Activated naive CD4-positive, alpha-beta T cell treated with anti-CD3 and anti-CD28 coated beads, Interleukin-2, amount 50 U/mL, for 16 hours (primary cell): ENCODE measurements at regions not wholly inside any gene's neighbourhood (a gene's known extent, or its start where the extent isn't known, plus 50 kb on each side); places are given as distances from the start of the nearest gene placed in this dataset.

ENCODE experiments used
- DNase-seq: peaks from one replicate; pipeline ENCODE4 v3.0.0-alpha.2; 2020

DNA sequence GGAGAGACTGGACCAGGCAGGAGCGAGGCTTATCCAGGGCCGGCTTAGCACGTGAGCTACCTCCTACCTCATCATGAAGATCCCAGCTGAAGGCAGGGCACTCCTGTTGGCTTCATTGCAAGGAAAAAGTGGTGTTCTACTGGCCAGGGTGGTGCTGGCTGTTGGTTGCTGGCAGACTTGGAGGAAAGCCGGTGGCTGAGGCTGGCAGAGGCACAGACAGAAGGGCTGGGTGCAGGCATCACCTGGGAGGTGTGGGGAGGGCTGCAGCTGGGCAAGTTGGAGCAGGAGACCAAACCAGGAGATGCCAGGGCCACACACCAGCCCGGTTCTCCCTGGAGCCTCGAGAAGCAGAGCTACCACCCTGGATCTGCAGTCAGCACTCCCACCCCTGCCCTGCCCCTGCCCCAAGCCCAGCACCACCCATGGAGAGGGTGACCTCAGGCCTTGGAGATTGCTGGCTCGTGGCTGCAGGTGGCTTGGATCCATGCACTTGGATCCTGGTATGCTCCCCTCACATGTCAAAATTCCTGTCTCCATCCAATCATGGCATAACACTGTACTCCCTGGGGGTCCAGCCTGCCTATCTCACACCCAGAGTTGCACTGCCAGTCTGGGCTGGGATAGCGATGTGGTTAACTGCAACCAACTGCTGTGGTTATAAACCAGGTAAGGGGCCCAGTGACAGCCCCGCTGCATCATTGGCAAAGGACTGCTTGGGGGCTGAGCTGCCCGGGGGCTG, 49.7 kb downstream of the GLI2 start:
- no peak for DNase-seq

DNA sequence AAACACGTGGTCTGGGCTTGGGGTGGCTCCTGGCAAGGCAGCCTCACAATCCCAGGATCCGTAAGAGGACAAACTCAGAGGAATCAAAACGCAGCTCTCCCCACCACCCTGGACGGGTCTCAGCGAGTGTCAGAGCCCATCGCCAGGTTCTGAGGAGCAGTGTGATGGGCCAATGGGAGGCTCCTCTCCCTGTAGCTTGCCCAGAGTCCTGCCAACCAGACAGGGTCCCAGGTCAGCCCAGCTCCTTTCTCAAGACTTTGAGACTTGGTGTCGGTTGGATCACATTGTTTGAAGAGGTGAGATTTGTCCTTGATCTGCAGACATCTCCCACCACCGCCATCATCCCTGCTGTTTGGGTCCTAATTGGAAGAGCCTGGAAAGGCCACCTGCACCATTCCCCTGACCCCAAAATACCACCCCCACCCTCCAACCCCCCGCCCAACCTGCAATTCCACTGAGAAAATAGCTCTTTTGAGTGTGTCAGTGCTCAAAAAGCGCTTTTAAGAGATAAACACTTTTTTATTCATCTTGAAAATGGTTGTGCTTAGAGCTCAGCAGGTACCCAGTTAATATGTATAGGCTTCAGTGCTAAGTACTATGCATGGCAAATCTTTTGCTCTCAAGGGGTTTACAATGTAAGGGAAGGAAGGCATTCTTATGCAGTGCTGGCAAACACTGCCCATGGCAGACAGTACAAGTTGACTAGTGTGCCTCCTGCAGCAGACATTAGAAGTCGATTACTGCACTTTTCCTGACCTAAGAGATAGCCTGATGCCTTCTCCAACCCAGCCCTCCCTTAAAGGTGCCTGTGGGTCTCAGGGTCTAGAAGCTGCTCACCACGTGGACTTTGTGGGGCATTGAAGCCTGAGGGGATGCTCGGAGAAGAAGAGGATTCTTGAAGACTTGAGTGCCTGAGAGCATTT, 50.6 kb downstream of the GLI2 start:
- DNase-seq = no peak

DNA sequence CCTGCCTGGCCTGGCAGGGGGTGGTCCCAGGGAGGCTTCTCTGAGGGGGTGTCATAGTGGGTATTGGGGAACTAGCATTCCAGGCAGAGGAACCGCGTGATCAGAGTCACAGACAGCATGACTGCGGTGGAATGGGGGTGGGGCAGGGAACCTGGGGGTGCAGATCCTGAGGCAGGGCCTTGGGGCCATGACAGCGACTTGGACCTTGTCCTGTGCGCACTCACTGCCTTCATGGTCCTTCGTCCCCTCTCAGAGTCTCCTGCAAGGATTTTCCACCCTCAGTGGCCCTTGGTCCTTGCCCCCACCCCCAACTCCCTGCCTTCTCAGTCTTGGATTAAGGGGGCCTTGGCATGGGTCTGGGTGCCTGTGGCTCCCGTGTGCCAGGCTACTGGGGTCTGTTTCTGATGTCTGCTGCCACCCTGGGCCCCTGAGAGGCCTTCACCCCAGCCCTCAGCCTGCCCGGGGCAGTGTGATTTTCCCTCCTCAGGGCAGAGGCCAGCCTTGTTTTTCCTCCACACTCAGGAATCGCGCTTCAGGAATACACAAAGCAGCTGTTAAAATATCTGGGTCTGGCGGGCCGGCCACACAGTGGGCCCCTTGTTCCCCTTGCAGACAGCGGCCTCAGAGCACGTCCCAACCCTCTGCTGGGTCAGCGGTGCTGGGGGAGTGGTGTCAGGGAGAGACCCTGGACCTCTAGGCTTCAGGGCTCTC, 51.6 kb downstream of the GLI2 start:
- DNase-seq = no peak

DNA sequence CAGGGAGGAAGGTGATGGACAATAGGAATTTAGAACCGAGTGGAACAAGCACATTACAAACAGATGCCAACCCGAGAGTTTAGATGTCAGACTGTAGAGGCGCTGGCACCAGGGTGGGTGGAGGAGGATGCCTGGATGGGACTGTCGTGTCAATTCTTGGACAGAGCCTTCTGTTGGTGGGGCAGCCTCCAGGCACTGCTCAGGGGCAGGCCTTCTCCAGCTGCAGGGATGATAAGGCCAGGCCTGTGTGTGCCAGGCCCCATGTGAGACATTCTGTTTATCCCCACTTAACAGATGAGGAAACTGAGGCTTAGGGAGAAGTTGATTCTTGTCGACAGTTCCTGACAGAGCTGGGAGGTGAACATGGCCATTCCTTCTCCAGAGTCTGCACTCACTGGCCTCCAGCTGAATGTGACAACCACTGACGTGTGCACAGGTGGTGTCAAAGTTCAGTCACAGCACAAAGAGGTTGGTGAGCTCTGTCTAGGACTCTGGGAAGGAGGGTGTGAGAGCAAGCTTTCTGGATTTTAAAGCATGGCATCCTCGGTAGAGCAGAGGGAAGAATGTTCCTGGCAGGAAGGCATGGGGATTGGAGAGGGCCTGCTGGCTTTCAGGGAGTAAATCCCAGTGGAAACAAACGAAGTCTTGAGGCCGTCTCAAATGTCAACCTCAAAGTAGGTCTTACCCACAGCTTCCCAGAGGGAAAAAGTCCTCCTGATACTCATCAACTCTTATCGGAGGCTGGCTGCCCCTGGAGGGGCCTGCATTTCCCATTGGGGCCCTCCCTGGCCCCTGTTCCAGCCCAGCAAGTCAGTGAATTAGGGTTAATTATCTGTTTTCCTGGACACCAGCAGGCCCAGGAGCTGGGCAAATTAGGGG, 52.4 kb downstream of the GLI2 start:
- DNase-seq = no peak

DNA sequence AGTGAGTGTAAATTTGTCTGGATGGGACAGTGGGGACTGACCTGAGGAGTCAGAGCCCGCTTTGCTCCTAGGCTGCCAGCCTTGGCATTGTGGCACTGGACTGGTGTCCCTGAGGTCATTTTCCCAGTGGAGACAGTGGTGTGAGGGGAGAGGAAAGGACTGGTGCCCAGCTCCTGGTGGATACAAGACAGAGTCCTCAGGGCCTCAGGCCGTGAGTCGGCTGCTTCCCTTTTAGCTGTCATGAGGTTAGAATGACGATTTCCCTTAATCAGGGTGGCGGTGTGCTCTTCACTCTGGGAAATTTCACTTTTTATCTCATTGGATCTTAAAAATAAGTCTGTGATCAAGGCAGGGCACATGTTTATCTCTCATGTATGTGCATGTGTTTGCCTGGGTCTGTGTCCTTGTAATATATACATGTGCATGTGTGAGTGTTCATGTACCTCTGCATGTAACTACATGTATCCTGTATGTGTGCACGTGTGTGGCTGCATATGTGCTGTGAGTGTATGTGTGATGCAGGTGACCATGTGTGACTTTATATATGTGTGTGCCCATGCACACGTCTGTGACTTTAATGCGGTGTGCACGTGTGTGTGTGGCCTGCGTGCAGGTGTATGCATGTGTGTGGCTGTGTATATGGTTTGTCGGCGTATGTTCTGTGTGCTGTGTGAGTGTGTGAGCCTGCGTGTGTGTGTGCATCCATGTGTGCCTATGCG, 55.7 kb downstream of the GLI2 start:
- no peak for DNase-seq

DNA sequence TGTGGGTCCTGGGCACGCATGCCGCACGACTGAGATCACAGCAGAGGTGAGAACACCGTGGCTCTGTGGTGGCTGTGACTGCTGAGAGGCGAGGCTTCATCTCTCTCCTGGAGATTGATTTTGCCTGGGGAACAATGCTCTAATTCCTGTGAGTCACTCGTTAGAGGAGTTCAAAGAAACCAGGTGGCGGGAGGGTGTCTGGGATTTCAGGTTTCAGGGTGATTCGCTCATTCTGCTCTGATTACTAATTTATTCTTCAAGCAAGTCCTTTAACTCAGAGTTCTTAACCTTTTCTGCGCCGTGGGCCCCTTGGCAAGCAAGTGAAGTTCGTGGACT, 56.3 kb downstream of the GLI2 start:
- no peak for DNase-seq

DNA sequence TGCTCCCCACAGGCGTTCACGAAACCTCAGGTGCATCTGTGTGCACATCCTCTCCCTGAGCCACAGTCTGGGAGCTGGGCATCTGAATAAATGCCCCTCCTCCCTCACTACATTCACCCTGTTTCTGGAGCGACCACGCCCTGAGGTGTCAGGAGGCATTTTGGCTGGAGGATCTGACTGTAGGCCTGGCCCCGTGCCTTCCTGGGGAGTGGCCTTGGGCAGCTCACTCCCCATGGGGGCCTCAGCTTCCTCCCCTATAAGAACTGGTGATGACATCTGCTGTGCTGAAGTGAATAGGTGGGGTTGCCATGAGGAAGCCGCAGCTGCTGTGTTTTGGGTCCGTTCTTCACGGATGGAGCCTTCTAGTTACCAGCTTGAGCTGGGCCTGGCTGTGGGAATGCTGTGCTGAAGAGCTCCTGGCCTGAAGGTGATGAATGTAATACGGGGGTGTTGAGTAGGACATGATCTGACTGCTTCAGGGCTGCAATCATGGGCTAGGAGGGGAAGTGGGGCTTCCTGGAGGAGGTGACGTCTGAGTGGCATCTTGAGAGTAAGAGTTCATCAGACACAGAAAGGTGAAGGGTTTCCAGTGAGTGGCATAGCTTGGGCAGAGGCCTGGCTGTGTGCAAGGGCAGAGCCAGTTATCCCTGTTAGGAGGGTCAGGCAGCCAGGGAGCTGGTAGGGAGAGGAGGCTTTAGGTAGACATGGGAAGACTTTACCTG, 58.2 kb downstream of the GLI2 start:
- no peak for DNase-seq

DNA sequence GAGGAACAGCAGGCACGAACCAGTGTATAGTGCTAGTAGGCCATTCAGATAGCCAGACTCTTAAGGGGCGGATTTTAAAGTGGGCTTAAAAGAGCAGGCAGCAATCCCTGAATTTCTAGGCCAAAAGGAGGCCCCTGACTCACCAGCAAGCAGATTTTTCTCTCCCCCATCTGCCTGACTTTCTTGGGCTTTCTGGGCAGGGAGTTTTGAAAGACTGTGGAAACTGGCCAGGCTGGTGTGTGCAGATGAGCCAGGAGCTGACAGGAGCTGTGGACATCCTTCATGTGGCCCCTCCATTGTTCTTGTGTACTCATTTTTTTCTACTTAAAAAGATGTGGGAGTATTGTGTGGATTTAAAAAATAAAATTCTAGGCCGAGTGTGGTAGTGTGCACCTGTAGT, 59.0 kb downstream of the GLI2 start:
- DNase-seq = no peak

DNA sequence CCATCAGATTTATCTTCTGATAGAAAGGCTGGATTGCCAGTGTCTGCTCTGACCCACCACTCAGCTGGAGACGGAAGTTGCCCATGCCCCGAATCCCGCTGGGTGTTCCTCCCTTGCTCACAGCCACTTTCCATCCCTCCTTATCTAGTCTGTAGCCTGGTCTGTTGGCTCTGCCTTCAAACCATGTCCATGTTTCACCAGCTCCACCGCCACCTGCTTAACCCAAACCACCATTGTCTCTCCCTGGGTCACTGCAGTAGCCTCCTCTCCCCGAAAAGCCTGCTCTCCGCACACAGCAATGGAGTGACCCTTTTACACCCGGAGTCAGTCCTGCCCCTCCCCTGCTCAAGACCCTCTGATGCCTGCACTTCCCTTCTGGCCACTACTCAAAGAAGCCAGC, 60.4 kb downstream of the GLI2 start:
- DNase-seq = no peak

DNA sequence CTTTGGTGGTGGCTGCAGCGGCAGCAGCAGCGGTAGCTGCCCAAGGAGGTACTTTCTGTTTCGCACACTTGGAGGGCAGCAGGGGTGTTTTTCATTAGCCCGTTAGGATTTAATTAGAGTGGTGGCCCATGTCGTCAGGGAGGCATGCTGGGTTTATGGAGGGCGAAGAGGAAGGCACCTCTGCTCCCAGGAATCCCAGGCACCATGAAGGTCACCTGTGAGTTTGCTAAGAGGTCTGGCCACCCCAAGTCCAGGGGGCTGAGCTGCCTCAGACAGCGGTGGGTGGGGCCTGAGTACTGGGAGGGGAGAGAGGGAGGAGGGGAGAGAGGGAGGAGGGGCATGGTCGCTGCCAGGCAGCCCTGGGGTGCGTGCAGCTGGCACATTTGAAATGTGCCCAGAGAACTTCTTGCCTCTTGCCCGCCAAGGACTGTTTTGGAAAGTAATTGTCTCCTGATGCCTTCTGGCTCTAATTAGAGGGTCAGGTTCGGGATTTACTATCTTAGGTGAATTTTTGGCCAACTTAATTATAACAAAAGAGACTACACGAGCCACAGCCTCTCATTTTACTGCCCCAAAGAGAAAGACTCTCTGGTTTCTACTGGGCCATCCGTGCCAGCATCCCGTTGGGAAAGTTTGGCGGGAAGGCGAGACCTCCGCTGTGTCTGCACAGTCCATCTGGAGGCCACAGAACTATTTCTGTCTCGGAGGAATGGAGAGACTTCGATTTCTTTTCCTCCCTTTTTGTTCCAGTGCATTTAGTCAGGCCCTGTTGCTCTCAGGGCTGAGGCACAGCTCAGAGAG, 62.0 kb downstream of the GLI2 start:
- DNase-seq = no peak

DNA sequence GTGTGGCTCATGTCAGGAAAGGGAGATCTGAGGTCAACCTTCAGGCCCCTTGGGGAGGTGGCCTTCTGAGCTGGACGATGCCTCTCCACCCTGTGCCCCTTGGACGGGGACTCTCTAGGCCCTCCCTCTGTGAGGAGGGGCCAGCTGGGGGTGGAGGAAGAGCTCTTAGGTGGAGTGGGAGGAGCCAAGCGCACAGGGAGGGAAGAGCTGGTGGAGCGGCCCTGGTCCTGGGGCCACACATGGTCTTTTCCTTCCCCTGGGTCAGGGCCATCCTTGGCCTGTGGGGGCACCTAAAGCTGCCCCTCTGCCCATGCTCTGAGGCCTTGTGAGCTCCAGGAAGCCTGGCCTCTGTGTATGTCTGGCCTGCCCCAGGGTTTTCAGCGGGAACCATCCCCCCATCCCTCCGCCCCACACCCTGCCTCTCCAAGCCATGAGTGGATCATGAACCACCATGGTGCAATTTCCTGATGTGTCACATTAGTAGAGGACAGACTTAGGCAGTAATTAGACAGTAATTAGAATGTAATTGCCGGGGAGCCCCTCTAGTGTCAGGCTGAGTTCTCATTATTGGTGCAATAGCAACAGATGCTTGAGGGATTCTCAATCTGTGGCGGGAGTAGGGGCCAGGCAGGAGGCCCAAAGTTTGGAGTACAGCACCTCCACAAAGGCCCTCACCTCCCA, 63.0 kb downstream of the GLI2 start:
- DNase-seq = no peak

DNA sequence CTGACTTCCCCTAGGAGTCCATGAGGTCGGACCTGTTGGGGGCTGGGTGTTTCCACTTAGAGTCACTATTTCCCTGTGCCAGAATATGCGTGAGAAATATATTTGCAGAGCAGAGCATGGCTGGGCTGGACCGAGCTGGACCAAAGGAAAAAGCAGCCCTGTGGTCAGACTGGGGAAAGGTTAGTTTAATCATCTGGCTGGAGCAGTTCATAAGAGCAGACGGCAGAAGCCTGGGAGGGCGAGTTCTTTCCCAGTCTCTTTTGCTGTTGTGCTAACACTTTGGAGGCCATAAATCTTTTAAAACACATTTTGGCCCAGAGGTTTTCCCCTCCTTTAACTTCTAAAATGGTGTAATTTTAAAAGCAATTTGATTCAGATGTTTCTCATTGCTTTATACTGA, 66.5 kb downstream of the GLI2 start:
- DNase-seq = no peak

DNA sequence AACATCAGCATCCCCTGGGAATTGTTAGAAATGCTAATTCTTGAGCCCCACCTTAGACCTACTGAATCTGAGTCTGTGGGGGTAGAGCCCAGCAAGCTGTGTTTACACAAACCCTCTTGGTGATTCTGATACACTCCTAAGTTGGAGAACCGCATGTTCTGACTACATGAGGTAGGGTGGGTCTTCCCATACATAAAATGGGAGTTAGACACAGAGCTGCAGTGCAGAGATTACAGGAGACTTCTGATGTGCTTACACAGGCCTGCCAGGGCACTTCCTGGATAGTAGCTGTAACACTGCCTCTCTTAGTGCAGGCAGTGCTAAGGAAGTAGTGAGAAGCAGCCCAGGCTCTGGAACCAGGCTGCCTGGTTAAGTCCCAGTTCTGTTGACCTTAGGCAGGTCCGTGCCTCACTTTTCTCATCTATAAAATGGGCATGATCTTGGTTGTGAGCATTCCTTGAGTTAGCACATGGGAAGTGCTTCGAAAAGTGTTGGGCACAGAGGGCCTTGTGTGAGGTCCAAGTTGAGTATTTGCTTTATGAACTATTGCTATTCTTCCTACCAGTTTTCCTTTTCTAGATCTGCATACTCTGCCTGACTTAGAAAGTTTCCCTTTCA, 67.3 kb downstream of the GLI2 start:
- DNase-seq = no peak

DNA sequence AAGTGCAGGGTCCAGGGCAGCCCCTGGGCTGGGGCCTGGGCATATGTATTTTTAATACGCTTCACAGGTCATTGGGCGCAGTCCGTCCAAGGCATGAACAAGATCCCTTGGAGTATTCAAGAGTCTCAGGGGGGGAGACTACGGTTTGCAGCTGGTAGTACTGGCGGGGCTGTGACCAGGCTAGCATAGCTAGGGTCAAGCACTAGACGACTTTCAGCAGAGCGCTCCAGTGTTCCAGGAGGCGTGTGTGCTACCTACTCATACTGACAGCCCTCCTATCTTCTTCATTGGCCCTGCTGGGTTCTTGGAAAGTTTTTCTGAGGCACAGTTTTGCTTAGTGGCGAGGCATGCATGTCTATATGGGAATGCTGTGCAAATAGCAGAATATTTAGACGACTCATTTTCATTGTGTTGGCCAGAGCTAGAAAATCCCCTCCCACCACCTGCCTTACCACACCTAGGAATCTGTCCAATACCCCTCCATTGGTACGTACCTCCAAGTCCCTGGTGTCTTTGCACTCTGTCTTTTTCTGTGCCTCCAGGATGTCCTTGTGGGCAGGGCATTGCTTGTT, 68.2 kb downstream of the GLI2 start:
- no peak for DNase-seq

DNA sequence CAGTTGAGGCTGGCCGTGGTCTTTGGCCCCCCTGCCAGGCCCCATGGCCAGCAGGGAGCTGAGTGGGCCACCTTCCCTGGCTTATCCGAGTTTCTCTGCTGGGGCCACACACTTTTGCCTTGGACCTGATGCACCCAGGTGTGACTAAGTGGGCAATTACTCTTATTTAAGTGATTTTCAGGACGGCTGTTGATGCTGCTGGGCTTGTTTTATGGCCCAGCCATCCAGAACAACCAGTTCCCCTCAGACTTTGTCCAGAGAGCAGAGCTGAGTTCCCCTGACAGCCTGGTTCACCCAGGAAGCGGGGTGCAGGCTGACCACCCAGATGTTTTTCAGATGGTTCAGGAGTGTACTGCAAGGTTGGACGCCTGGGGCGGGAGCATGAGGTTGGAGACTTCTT, 68.8 kb downstream of the GLI2 start:
- no peak for DNase-seq

DNA sequence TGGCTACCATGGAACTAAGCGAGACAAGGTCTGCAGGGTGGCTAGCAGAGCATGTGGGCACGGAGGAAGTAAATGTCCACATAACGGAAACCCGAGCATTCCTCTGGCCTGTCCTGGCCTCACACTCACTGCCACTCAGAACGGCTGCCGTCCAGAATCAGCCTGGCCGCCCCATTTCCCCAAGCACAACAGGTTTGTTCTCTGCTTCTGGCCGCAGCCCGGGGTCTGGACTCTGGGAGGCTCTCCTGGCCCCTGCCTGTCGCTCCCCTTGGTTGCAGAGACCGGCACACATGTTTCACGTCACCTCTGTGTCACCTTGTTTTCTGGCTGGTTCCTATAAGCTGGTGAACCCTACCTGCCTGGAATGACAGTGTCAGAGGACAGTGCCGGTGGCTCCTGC, 69.3 kb downstream of the GLI2 start:
- DNase-seq = no peak

DNA sequence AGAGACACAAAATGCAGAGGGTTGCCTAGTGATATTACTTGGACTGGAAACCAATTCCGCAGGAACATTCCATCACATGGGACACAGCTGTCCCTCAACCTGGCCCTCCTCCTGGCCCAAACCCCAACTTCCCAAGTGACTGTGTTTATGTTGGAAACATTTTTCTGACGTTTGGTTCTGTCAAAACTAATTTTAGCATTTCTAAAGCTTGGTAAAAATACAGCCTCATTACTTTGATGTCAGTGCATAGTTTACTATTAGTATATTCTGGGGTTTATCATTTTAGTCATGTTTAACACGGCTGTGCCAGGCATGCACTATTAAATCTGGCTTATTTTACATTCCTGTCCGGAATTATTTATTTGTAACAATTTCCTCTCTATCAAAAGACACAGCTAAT, 69.9 kb downstream of the GLI2 start:
- no peak for DNase-seq

DNA sequence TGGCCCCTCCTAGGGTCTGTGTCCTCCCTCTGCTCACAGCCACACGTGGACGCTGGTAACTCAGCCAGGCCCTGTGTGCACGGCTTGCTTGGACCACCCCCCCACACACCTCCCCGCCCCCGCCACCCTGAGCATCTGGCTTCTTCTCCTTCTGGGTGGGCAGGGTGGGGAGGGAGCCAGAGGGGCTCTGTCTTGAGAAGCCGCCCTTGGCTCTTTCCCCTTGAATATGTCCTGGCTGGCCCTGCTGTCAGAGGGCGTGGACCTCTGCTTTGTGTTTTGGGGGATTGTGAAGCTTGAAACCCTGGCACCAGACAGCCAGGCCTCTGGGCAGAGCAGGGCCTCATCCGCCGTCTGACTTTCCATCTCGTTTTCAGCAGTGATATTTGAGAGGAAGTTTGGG, 72.1 kb downstream of the GLI2 start:
- no peak for DNase-seq

DNA sequence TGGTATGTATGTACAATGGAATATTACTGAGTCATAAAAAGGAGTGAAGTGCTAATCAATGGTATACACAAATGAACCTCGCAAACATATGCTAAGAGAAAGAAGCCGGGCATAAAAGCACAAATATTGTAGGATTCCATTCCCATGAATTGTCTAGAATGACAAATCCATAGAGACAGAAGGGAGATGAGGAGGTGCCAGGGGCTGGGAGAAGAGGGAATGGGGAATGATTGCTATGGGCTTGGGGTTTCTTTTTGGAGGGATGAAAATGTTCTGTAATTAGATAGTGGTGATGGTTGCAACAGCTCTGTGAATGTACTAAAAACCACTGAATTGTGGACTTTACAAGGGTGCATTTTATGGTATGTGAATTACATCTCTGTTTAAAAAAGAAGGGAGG, 73.5 kb downstream of the GLI2 start:
- no peak for DNase-seq
